ENCODE measurements at regions not wholly inside any gene's neighbourhood (a gene's known extent, or its start where the extent isn't known, plus 50 kb on each side); places are given as distances from the start of the nearest gene placed in this dataset.

GRCh38 chr2:8149985-8150539, 531.8 kb upstream of the ID2 start:
- Histone ChIP-seq H3F3A (ENCODE audit: insufficient read depth, low read length) (no peaks in the 10 kb centered on the region), H3K9me2 (replicated peaks; ENCODE audit: insufficient read depth, low read length) (no peaks in the 10 kb centered on the region), H3K4me2 (ENCODE audit: low read depth, low read length) (no peak overlapping the region), H3K27ac (ENCODE audit: low read length) (no peak overlapping the region), H3K4me1 (ENCODE audit: low read length) (no peaks in the 10 kb centered on the region), H3K27me3 (replicated peaks; ENCODE audit: insufficient read depth, low read length) (no peaks in the 10 kb centered on the region), H3K9me3 (replicated peaks; ENCODE audit: insufficient read depth, low read length) (no peaks in the 10 kb centered on the region), H3K4me3 (ENCODE audit: low read length) (no peak overlapping the region), H3K9ac (ENCODE audit: low read length) (no peak overlapping the region), H3K36me3 (replicated peaks; ENCODE audit: insufficient read depth, low read length) (no peaks in the 10 kb centered on the region), H3K79me2 (ENCODE audit: low read length) (no peaks in the 10 kb centered on the region), H4K20me1 (ENCODE audit: insufficient read depth, low read length) (no peaks in the 10 kb centered on the region), H2AFZ (ENCODE audit: low read length) (no peak overlapping the region)
- TF ChIP-seq EZH2phosphoT487 (IDR thresholded peaks at IDR 0.05; ENCODE audit: low read length) = no peak
- TF ChIP-seq, protein P1, sequence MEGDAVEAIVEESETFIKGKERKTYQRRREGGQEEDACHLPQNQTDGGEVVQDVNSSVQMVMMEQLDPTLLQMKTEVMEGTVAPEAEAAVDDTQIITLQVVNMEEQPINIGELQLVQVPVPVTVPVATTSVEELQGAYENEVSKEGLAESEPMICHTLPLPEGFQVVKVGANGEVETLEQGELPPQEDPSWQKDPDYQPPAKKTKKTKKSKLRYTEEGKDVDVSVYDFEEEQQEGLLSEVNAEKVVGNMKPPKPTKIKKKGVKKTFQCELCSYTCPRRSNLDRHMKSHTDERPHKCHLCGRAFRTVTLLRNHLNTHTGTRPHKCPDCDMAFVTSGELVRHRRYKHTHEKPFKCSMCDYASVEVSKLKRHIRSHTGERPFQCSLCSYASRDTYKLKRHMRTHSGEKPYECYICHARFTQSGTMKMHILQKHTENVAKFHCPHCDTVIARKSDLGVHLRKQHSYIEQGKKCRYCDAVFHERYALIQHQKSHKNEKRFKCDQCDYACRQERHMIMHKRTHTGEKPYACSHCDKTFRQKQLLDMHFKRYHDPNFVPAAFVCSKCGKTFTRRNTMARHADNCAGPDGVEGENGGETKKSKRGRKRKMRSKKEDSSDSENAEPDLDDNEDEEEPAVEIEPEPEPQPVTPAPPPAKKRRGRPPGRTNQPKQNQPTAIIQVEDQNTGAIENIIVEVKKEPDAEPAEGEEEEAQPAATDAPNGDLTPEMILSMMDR (IDR thresholded peaks at IDR 0.05; ENCODE audit: low read length) = no peak
- no peak for TF ChIP-seq EZH2 (optimal IDR thresholded peaks at IDR 0.05; ENCODE audit: low read depth, low read length)
- no peak for DNase-seq

DNA sequence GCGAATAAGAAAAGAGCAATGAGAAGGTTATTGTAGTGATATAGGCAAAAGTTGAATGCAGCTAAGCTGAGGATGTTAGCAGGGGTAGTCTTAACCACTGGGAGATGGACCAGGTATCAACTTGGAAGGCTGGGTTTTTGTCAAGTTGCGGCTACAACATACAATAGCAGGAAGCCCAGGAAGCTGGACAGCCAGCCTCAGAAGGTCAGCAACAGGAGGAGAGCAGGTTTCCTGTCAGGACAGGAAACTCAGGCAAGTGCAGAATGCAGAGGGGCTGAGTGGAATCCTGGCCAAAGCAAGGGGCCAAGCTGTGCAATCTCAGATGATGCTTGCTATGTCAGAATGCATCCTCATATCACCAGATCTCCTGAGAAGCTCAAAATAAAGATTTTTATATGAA, 530.0 kb upstream of the ID2 start:
- no peaks in the 10 kb centered on the region for H3K9me3 ChIP-seq (replicated peaks; ENCODE audit: insufficient read depth, low read length)
- H3K27ac ChIP-seq (ENCODE audit: low read length) = no peak overlapping the region
- no peaks in the 10 kb centered on the region for H3K79me2 ChIP-seq (ENCODE audit: low read length)
- no peak for TF ChIP-seq EZH2phosphoT487 (IDR thresholded peaks at IDR 0.05; ENCODE audit: low read length)
- no peak for TF ChIP-seq EZH2 (optimal IDR thresholded peaks at IDR 0.05; ENCODE audit: low read depth, low read length)
- TF ChIP-seq, protein P1 (IDR thresholded peaks at IDR 0.05; ENCODE audit: low read length) = no peak
- H3K4me3 ChIP-seq (ENCODE audit: low read length) = no peak overlapping the region
- no peak overlapping the region for H3K4me2 ChIP-seq (ENCODE audit: low read depth, low read length)
- H3F3A ChIP-seq (ENCODE audit: insufficient read depth, low read length) = no peaks in the 10 kb centered on the region
- H3K9me2 ChIP-seq (replicated peaks; ENCODE audit: insufficient read depth, low read length) = no peaks in the 10 kb centered on the region
- no peaks in the 10 kb centered on the region for H4K20me1 ChIP-seq (ENCODE audit: insufficient read depth, low read length)
- H3K9ac ChIP-seq (ENCODE audit: low read length) = no peak overlapping the region
- DNase-seq = no peak
- H3K4me1 ChIP-seq (ENCODE audit: low read length) = no peaks in the 10 kb centered on the region
- H3K36me3 ChIP-seq (replicated peaks; ENCODE audit: insufficient read depth, low read length) = no peaks in the 10 kb centered on the region
- no peaks in the 10 kb centered on the region for H3K27me3 ChIP-seq (replicated peaks; ENCODE audit: insufficient read depth, low read length)
- no peak overlapping the region for H2AFZ ChIP-seq (ENCODE audit: low read length)

GRCh38 chr2:8152392-8153257, 529.2 kb upstream of the ID2 start:
- no peak overlapping the region for H2AFZ ChIP-seq (ENCODE audit: low read length)

More at GRCh38 chr2:8152392-8153257, 529.2 kb upstream of the ID2 start:
- Histone ChIP-seq H3K9me2 (replicated peaks; ENCODE audit: insufficient read depth, low read length) (no peaks in the 10 kb centered on the region), H3K27ac (ENCODE audit: low read length) (no peak overlapping the region), H3K9me3 (replicated peaks; ENCODE audit: insufficient read depth, low read length) (no peaks in the 10 kb centered on the region), H3F3A (ENCODE audit: insufficient read depth, low read length) (no peaks in the 10 kb centered on the region), H4K20me1 (ENCODE audit: insufficient read depth, low read length) (no peaks in the 10 kb centered on the region), H3K4me1 (ENCODE audit: low read length) (no peaks in the 10 kb centered on the region), H3K4me2 (ENCODE audit: low read depth, low read length) (no peak overlapping the region), H3K9ac (ENCODE audit: low read length) (no peak overlapping the region), H3K27me3 (replicated peaks; ENCODE audit: insufficient read depth, low read length) (no peaks in the 10 kb centered on the region), H3K79me2 (ENCODE audit: low read length) (no peaks in the 10 kb centered on the region), H3K4me3 (ENCODE audit: low read length) (no peak overlapping the region), H3K36me3 (replicated peaks; ENCODE audit: insufficient read depth, low read length) (no peaks in the 10 kb centered on the region)
- DNase-seq = no peak
- TF ChIP-seq EZH2 (optimal IDR thresholded peaks at IDR 0.05; ENCODE audit: low read depth, low read length) = no peak
- TF ChIP-seq, protein P1 (IDR thresholded peaks at IDR 0.05; ENCODE audit: low read length) = no peak
- no peak for TF ChIP-seq EZH2phosphoT487 (IDR thresholded peaks at IDR 0.05; ENCODE audit: low read length)
